ENCODE measurements at regions not wholly inside any gene's neighbourhood (a gene's known extent, or its start where the extent isn't known, plus 50 kb on each side); places are given as distances from the start of the nearest gene placed in this dataset.

DNA sequence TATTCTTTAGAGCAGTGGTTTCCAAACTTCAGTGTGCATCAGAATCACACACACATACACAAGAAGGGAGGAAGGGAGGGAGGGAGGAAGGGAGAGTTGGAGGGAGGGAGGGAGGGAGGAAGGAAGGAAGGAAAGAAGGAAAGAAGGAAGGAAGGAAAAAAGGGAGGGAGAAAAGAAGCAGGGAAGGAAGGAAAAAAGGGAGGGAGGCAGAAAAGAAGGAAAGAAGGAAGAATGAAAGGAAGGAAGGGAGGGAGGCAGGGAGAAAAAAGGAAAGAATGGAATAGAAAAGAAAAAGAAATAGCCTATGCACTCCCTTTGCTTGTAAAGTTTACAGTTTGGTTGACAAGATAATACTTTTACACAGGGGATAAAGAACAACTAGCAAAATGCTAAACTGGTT is 96.3 kb upstream of the BCL11A start:
- no peak for DNase-seq (ENCODE audit: low spot score)
- in situ Hi-C loops (cut with HindIII; ENCODE audit: low sequenced_read_pairs) = no loop called here

DNA sequence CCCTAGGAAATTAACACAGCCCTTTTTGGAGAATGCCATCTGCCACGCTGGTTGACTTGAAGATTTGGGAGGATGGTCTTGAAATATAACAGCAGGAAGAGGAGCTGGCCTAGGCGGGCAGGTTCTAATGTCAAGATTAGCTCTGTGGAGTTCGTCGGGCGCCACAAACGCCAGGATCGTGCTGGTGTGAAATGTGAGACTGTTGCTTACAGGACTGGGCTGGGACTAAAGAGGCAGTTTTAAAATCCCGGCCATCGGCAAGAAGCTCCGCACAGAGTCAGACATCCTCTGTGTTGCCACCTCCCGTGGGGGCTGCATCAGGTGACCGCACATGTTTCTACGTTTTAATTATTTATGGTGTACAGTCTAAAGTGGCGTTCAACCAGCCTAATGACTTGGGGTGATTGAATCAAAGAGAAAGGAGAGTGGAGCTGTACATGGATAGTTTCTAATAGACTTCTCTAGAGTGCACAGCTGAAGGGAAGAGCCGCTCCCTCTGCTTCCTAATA is 99.4 kb upstream of the BCL11A start:
- no peak for DNase-seq (ENCODE audit: low spot score)

DNA sequence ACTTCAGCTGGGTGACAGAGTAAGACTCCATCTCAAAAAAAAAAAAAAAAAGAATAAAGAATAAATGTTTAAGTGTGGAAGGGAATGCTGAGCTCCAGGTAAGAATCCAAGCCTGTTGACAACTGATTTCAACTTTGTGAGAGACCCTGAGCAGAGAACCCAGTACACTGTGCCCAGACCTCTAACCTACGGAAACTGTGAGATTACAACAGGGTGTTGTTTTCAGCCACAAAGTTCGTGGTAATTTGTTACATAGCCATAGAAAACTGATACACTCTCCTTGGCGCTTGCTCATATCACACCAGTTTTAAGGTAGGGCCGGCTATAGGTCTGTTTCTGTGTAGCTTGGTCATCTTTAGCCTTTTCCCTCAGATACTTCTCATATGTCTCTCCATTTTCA is 98.4 kb upstream of the PAPOLG start:
- in situ Hi-C loops (cut with HindIII; ENCODE audit: low sequenced_read_pairs) = no loop called here
- DNase-seq (ENCODE audit: low spot score) = no peak

More for the DNA sequence above, 99.4 kb upstream of the BCL11A start:
- in situ Hi-C loops (cut with HindIII; ENCODE audit: low sequenced_read_pairs) = no loop called here

DNA sequence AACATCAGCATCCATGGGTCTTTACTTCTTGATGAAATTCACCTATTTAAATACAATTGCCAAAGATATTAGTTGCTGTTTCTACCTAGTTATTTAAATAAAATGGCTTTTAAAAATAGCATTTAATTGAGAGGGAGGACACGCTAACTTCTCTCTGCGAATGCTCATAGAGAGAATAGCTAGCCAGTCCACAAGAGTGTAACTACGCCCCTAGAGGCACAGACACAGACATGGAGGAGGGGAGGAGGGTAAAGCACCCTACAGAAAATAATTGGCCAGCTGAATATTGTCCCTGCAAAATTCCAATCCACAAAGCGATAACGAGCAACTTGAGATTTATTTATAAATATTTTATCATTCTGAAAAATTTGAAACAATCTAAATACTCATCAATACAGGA is 97.0 kb upstream of the PAPOLG start:
- DNase-seq (ENCODE audit: low spot score) = no peak
- in situ Hi-C loops (cut with HindIII; ENCODE audit: low sequenced_read_pairs) = no loop called here

DNA sequence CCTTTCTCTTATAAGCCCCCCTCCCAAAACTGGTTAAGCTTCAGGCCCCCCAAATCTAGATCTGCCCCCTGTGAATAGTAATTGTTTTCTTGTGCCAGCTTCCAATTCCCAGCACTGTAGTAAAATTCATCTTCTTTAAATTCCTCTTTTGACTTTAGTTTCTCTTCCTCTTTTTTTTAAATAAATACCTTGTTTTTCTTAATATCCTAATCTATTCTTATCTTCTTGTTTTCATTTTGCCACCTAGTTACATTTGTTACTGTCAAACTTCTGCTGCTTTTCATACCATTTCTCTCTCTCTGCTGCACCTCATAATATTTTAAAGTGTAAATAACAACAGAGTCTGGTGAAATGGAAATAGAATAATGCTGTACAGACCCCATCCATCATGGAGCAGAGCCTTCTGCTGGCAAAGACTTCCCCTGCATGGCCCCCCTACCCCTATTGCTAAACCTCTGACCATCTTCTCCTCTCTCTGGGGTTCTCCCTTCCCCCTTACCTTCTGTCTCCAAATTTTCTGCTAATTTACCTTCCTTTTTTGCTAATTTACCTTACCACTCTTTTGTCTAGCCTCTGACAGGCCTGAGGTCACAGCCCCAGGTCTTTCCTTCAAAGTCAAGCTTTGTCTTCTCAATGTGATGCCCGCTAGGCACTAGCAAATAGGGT is 94.9 kb upstream of the PAPOLG start:
- in situ Hi-C loops (cut with HindIII; ENCODE audit: low sequenced_read_pairs) = no loop called here
- no peak for DNase-seq (ENCODE audit: low spot score)

DNA sequence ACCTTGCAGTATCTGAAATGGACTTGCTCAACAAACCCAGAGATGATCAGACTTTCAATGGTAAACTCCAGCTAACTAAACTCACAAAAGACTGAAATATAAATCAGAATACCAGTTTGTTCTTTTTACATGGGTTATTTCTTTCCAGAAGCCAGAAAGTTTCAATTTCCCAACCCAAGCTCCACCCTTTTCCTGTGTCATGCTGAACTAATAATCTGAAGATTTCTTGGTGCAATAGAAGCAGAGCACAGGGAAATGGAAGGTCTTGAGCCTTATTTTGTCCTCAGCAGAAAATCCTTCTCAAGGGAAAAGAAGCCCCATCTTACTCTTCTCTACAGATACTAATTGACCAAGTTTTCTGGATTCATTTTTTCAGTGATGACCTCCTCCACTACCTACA is 93.3 kb upstream of the PAPOLG start:
- DNase-seq (ENCODE audit: low spot score) = no peak
- in situ Hi-C loops (cut with HindIII; ENCODE audit: low sequenced_read_pairs) = no loop called here

DNA sequence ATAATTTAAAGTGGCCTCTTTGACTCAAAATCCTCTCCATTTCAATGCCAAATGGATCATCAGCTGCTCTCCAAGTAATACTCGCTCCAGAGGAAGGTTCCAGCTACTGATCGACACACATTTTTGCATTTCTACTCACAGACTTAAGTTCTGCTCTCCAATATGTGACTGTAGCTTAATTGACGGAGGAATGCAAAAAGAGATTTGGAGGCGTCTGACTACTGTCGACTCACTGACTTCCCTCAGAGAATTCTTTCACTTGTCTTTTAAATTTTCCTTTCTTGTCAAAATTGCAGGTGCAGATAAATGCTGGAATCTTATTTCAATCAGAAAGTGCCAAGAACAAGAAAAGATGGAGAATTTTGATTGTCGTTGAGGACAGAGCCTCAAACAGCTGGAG is 84.1 kb upstream of the PAPOLG start:
- in situ Hi-C loops (cut with HindIII; ENCODE audit: low sequenced_read_pairs) = no loop called here
- DNase-seq (ENCODE audit: low spot score) = no peak

DNA sequence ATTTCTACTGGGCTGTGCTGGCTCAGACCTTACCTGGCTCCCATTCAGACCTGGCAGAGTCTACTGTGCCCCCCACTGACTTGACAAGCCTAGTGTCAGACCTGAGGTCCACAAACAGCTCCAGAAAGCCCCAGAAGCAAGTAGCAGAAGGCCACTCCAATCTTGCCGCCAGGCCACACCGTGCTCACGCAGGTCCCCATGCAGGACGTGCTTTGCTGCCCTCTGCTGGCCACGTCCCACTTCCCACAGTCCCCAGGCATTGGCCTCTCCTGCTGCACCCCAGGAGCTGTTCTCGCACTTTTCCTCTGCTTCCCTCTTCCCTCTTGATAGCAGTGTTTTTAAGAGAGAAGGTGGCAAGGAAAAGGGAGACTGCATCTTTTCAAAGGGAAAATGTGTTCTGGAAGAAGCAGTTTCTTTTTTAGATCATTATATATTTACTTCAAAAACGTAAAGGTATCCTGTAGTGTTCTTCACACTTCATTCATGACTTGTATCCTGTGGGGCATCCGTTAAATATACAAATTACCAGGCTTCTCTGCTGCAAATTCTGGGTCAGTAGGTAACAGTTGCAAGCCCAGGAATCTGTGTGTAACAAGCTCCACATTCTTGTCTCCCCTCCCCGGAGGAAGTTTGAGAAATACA is 81.4 kb upstream of the PAPOLG start:
- DNase-seq (ENCODE audit: low spot score) = peak; percentile 75
- in situ Hi-C loops (cut with HindIII; ENCODE audit: low sequenced_read_pairs) = no loop called here

DNA sequence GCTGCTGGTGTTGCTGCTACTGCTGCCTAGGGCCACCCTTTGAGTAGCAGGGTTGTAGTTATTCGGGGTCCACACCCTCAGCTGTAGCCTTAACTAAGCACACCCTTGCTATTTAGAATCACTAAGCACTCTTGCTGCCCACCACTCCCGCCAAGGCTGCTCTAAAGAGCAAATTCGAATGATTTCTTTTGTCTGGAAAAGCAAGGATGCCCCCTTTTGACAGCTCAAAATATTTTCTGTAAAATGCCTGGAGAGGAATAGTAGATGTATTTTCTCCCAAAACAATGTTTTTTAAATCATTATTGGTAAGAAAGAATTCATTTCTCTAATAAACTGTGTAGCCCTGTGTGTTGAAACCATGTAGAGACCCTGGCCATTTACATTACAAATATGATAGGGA is 80.8 kb upstream of the PAPOLG start:
- in situ Hi-C loops (cut with HindIII; ENCODE audit: low sequenced_read_pairs) = no loop called here
- DNase-seq (ENCODE audit: low spot score) = no peak

DNA sequence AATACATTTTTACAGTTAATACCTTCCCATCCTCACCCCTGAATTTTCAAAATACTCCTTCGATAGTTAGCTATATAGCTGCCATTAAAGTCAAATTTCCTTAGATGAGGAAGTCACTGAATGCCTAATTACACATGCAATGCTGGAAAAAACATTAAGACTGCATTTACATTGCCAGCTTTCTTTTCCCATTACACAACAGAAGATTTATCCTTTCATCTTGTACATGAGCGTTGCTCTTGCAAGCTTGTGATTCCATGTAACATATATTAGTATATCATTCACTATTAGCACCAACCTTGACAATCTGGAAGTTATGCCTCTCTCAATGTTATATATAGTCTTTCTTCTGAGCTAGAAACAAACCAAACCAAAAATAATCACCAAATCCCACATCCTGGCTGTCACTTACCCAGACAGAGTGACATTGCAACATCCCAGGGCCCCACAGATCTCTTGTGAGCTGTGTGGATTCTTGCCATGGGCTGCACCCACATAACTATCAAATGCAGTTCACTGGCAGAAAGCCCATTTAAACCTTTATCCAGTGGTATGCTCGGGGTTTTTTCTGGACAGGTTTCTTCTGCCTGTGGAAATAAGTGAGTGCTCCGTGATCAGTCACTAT is 79.2 kb upstream of the PAPOLG start:
- in situ Hi-C loops (cut with HindIII; ENCODE audit: low sequenced_read_pairs) = no loop called here
- no peak for DNase-seq (ENCODE audit: low spot score)

DNA sequence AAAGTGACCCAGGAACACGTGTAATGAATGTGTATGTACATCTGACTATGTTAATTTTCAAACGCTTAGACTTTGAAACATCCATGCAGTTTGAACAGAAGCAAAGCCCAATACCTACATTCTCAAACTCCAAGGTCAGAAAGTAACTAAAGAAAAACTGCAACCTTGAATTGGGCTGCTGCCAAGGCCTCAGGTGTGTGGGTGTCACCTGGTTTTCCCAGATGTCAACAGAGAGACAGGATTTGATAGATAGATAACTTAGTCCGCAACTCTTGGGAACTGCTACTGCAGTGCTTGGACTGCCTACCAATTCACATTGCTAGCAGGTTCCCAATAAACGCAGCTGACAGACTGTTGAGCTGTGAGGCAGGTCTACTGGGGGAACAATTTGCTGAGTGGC is 78.7 kb upstream of the PAPOLG start:
- DNase-seq (ENCODE audit: low spot score) = no peak
- in situ Hi-C loops (cut with HindIII; ENCODE audit: low sequenced_read_pairs) = no loop called here

DNA sequence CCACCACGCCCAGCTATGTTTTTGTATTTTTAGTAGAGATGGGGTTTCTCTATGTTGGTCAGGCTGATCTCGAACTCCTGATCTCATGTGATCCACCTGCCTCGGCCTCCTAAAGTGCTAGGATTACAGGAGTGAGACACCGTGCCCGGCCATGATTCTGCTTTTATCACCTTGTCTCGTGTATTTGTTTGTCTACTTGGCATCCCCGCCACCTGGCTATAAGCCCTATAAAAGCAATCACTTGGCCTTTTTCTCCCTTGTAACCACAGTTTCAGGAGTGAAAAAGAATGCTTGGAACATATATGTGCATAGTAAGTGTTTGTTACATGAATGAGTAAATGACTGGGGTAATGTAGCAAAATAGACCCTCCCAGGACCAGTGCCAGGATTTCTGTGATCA is 77.5 kb upstream of the PAPOLG start:
- DNase-seq (ENCODE audit: low spot score) = no peak
- in situ Hi-C loops (cut with HindIII; ENCODE audit: low sequenced_read_pairs) = no loop called here

DNA sequence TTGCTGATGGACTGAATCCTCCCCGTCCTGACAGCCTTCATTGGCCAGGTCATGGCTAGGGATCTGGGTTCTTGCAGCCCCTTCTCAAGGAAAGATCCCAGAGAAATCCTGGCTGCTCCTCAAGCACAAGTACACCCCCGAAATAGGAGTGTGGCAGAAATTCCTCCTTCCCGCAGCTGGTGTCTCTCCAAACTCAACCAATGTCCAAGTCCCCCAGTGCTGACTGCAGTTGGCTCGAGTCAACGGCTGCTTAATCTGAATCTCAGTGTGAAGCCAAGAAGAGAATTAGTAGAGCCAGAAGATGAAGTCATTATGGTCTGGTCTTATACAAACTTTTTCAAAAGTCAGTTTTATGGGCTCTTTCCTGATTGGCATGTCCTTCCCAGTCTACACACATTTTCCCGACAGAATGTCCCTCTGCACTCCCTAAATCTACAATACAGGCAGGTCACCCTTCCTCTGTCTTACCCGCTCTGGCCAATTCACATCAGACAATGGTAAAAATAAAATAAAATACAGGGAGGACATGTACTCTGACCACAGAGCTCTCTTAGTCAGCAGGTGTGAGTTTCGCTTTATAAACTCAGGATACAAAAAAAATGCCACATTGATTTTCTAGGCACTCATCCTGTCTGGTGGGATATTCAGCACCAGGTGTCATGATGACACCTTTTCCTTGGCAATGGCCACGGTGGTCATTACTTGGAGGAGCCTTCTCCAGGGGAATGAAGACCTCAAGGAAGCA is 76.9 kb upstream of the PAPOLG start:
- no peak for DNase-seq (ENCODE audit: low spot score)
- in situ Hi-C loops (cut with HindIII; ENCODE audit: low sequenced_read_pairs) = no loop called here

DNA sequence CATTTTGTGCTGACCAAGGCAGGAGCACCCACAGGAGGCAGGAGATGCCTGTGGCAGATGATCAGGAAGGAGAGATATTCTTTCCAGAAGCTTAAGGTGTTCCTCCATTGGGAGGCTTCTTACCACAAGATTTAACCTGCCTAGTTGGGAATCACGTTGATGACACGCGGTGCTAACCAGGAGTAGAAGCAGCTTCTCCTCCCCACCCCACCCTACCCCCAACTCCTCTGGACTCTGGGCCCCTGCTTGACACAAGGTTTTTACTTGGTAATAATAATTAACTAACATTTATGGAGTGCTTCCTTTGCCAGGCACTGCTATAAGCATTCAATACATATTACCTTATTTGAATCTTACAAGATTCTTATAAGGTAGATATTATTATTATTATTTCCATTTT is 62.5 kb upstream of the PAPOLG start:
- DNase-seq (ENCODE audit: low spot score) = no peak
- in situ Hi-C loops (cut with HindIII; ENCODE audit: low sequenced_read_pairs) = no loop called here

DNA sequence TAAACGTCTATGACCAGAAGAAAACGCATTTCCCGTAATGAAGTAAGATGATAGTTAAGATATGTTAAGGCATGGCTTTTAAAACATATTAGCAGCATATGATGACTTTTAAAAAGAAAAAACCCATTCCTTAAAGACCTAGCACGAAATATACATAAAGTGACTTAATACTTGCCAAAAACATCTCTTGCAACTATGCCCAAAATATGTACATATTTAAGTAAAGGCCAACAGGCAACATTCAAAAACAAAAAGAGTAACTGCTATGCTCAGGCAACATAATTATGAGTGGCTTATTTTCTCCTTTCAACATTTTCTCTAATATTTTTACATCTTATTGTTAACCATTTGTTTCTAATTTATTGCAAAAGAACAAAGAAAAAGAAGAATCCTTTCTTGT is 60.3 kb upstream of the PAPOLG start:
- no peak for DNase-seq (ENCODE audit: low spot score)
- in situ Hi-C loops (cut with HindIII; ENCODE audit: low sequenced_read_pairs) = no loop called here

DNA sequence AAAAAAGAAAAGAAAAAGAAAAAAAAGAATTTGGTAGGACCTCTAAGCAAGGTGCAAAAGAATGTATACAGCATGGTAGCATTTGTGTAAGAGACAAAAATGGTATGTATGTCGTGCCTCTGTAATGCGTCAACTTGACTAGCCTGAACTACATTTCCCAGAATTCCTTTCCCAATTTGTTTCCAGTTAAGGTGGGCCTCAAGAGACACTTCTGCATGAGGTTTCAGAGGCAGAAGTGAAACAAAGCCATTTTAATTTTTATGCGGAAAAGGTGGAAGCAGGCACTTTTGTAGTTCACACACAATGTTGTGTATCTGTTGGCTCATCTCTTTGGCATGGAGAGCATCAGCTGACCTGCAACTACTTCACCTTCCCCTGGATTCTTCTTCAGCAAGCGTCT is 56.5 kb upstream of the PAPOLG start:
- in situ Hi-C loops (cut with HindIII; ENCODE audit: low sequenced_read_pairs) = no loop called here
- DNase-seq (ENCODE audit: low spot score) = no peak

DNA sequence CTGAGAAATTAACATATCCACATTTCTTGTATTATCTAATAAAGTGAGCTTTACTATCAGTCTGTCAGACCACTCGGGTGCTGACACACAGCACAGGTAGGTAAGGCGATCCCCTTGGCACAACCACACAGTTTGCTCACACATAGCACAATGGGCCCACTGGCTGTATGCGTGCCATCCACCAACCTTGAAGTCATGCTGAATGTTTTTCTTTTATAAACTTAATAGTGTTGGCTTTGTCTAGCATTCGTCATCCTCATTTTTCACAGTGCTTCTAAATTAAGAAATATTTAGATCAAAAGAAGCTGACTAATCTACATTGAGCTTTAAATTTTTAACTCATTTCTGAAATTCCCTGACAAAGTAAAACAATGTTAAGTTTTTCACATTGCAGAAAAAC is 50.0 kb upstream of the PAPOLG start:
- no peak for DNase-seq (ENCODE audit: low spot score)
- in situ Hi-C loops (cut with HindIII; ENCODE audit: low sequenced_read_pairs) = no loop called here
